ENCODE measurements at regions not wholly inside any gene's neighbourhood (a gene's known extent, or its start where the extent isn't known, plus 50 kb on each side); places are given as distances from the start of the nearest gene placed in this dataset.

- H3K36me3 ChIP-seq (ENCODE audit: control insufficient read depth in 3 of 3, insufficient read depth in 3 of 3, low read length in 3 of 3): no peaks in the 10 kb centered on the region
- H3K9me3 ChIP-seq (ENCODE audit: control insufficient read depth in 3 of 3, low read length in 3 of 3): no peaks in the 10 kb centered on the region
- no peak overlapping the region for H3K9ac ChIP-seq (ENCODE audit: low read depth in 1 of 3, low read length in 3 of 3)
- no peak overlapping the region for H3K4me3 ChIP-seq (ENCODE audit: low read length in 3 of 3)
- no peaks in the 10 kb centered on the region for H3K4me1 ChIP-seq (ENCODE audit: control insufficient read depth in 3 of 3, insufficient read depth in 3 of 3, low read length in 3 of 3)
- H3K27me3 ChIP-seq (ENCODE audit: control insufficient read depth in 3 of 3, insufficient read depth in 3 of 3, low read length in 3 of 3): no peaks in the 10 kb centered on the region
- H3K27ac ChIP-seq (ENCODE audit: low read depth, low read length): no peak overlapping the region
These were observed 127.6 kb upstream of the CCDC68 start for GRCh38 chr18:55086906-55087305.

GRCh38 chr18:55085557-55086285 lies 126.5 kb upstream of the CCDC68 start:
- H3K4me3 ChIP-seq (ENCODE audit: low read length in 3 of 3): no peak overlapping the region
- H3K27me3 ChIP-seq (ENCODE audit: control insufficient read depth in 3 of 3, insufficient read depth in 3 of 3, low read length in 3 of 3): no peaks in the 10 kb centered on the region
- H3K9me3 ChIP-seq (ENCODE audit: control insufficient read depth in 3 of 3, low read length in 3 of 3): no peaks in the 10 kb centered on the region
- H3K36me3 ChIP-seq (ENCODE audit: control insufficient read depth in 3 of 3, insufficient read depth in 3 of 3, low read length in 3 of 3): no peaks in the 10 kb centered on the region
- no peak overlapping the region for H3K9ac ChIP-seq (ENCODE audit: low read depth in 1 of 3, low read length in 3 of 3)
- H3K27ac ChIP-seq (ENCODE audit: low read depth, low read length): no peak overlapping the region
- H3K4me1 ChIP-seq (ENCODE audit: control insufficient read depth in 3 of 3, insufficient read depth in 3 of 3, low read length in 3 of 3): no peaks in the 10 kb centered on the region

DNA sequence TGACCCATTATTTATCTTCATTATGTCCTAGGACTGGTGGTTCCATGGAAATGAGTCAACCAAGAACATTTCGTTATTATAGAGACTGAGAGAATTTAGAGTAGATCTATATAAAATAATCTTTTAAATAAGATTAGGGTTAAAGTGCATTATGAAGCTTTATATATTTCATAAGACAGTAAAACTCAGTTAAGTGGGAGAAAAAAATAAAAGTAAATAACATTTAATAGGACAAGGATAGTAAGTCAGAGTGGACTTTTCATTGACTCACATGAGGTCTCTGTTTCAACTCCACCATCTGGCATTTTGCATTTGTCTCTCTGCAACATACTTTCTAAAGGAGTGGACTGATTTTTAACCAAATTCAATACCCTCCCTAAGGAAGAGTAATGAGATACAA lies 125.3 kb upstream of the CCDC68 start:
- no peak overlapping the region for H3K4me3 ChIP-seq (ENCODE audit: low read length in 3 of 3)
- H3K27me3 ChIP-seq (ENCODE audit: control insufficient read depth in 3 of 3, insufficient read depth in 3 of 3, low read length in 3 of 3): no peaks in the 10 kb centered on the region
- H3K4me1 ChIP-seq (ENCODE audit: control insufficient read depth in 3 of 3, insufficient read depth in 3 of 3, low read length in 3 of 3): no peaks in the 10 kb centered on the region
- no peaks in the 10 kb centered on the region for H3K36me3 ChIP-seq (ENCODE audit: control insufficient read depth in 3 of 3, insufficient read depth in 3 of 3, low read length in 3 of 3)
- peaks cover 0 to 1% (median 0%) of the 10 kb centered on the region in 3 donors for H3K9me3 ChIP-seq (ENCODE audit: control insufficient read depth in 3 of 3, low read length in 3 of 3)
- H3K27ac ChIP-seq (ENCODE audit: low read depth, low read length): no peak overlapping the region
- no peak overlapping the region for H3K9ac ChIP-seq (ENCODE audit: low read depth in 1 of 3, low read length in 3 of 3)

- Histone ChIP-seq H3K9me3 (ENCODE audit: control insufficient read depth in 3 of 3, low read length in 3 of 3) (peaks cover 0 to 3% (median 0%) of the 10 kb centered on the region in 3 donors), H3K27me3 (ENCODE audit: control insufficient read depth in 3 of 3, insufficient read depth in 3 of 3, low read length in 3 of 3) (no peaks in the 10 kb centered on the region), H3K4me1 (ENCODE audit: control insufficient read depth in 3 of 3, insufficient read depth in 3 of 3, low read length in 3 of 3) (no peaks in the 10 kb centered on the region)
These were observed 124.2 kb upstream of the CCDC68 start for GRCh38 chr18:55083461-55083860.

GRCh38 chr18:55079481-55080355 lies 120.5 kb upstream of the CCDC68 start:
- Histone ChIP-seq H3K27me3 (ENCODE audit: control insufficient read depth in 3 of 3, insufficient read depth in 3 of 3, low read length in 3 of 3) (no peaks in the 10 kb centered on the region), H3K36me3 (ENCODE audit: control insufficient read depth in 3 of 3, insufficient read depth in 3 of 3, low read length in 3 of 3) (no peaks in the 10 kb centered on the region), H3K4me3 (ENCODE audit: low read length in 3 of 3) (no peak overlapping the region), H3K27ac (ENCODE audit: low read depth, low read length) (no peak overlapping the region), H3K9ac (ENCODE audit: low read depth in 1 of 3, low read length in 3 of 3) (no peak overlapping the region), H3K4me1 (ENCODE audit: control insufficient read depth in 3 of 3, insufficient read depth in 3 of 3, low read length in 3 of 3) (no peaks in the 10 kb centered on the region), H3K9me3 (ENCODE audit: control insufficient read depth in 3 of 3, low read length in 3 of 3) (peaks cover 0 to 3% (median 0%) of the 10 kb centered on the region in 3 donors)

More at GRCh38 chr18:55083461-55083860, 124.2 kb upstream of the CCDC68 start:
- Histone ChIP-seq H3K27ac (ENCODE audit: low read depth, low read length) (no peak overlapping the region), H3K4me3 (ENCODE audit: low read length in 3 of 3) (no peak overlapping the region), H3K9ac (ENCODE audit: low read depth in 1 of 3, low read length in 3 of 3) (no peak overlapping the region), H3K36me3 (ENCODE audit: control insufficient read depth in 3 of 3, insufficient read depth in 3 of 3, low read length in 3 of 3) (no peaks in the 10 kb centered on the region)

- no peak overlapping the region for H3K9ac ChIP-seq (ENCODE audit: low read depth in 1 of 3, low read length in 3 of 3)
- no peaks in the 10 kb centered on the region for H3K4me1 ChIP-seq (ENCODE audit: control insufficient read depth in 3 of 3, insufficient read depth in 3 of 3, low read length in 3 of 3)
- no peak overlapping the region for H3K27ac ChIP-seq (ENCODE audit: low read depth, low read length)
- peaks cover 0 to 3% (median 0%) of the 10 kb centered on the region in 3 donors for H3K9me3 ChIP-seq (ENCODE audit: control insufficient read depth in 3 of 3, low read length in 3 of 3)
- H3K27me3 ChIP-seq (ENCODE audit: control insufficient read depth in 3 of 3, insufficient read depth in 3 of 3, low read length in 3 of 3): no peaks in the 10 kb centered on the region
- no peak overlapping the region for H3K4me3 ChIP-seq (ENCODE audit: low read length in 3 of 3)
- H3K36me3 ChIP-seq (ENCODE audit: control insufficient read depth in 3 of 3, insufficient read depth in 3 of 3, low read length in 3 of 3): no peaks in the 10 kb centered on the region
These were observed 119.8 kb upstream of the CCDC68 start for GRCh38 chr18:55079067-55079466.

GRCh38 chr18:55078303-55078932 lies 119.2 kb upstream of the CCDC68 start:
- no peak overlapping the region for H3K27ac ChIP-seq (ENCODE audit: low read depth, low read length)
- H3K9me3 ChIP-seq (ENCODE audit: control insufficient read depth in 3 of 3, low read length in 3 of 3): peaks cover 0 to 3% (median 0%) of the 10 kb centered on the region in 3 donors
- H3K27me3 ChIP-seq (ENCODE audit: control insufficient read depth in 3 of 3, insufficient read depth in 3 of 3, low read length in 3 of 3): no peaks in the 10 kb centered on the region
- no peak overlapping the region for H3K4me3 ChIP-seq (ENCODE audit: low read length in 3 of 3)
- no peaks in the 10 kb centered on the region for H3K36me3 ChIP-seq (ENCODE audit: control insufficient read depth in 3 of 3, insufficient read depth in 3 of 3, low read length in 3 of 3)
- no peak overlapping the region for H3K9ac ChIP-seq (ENCODE audit: low read depth in 1 of 3, low read length in 3 of 3)
- no peaks in the 10 kb centered on the region for H3K4me1 ChIP-seq (ENCODE audit: control insufficient read depth in 3 of 3, insufficient read depth in 3 of 3, low read length in 3 of 3)

GRCh38 chr18:55076643-55077218 lies 117.5 kb upstream of the CCDC68 start:
- H3K9ac ChIP-seq (ENCODE audit: low read depth in 1 of 3, low read length in 3 of 3): no peak overlapping the region
- H3K4me1 ChIP-seq (ENCODE audit: control insufficient read depth in 3 of 3, insufficient read depth in 3 of 3, low read length in 3 of 3): no peaks in the 10 kb centered on the region
- H3K4me3 ChIP-seq (ENCODE audit: low read length in 3 of 3): no peak overlapping the region
- H3K9me3 ChIP-seq (ENCODE audit: control insufficient read depth in 3 of 3, low read length in 3 of 3): peaks cover 0 to 3% (median 0%) of the 10 kb centered on the region in 3 donors
- no peaks in the 10 kb centered on the region for H3K27me3 ChIP-seq (ENCODE audit: control insufficient read depth in 3 of 3, insufficient read depth in 3 of 3, low read length in 3 of 3)
- no peaks in the 10 kb centered on the region for H3K36me3 ChIP-seq (ENCODE audit: control insufficient read depth in 3 of 3, insufficient read depth in 3 of 3, low read length in 3 of 3)
- no peak overlapping the region for H3K27ac ChIP-seq (ENCODE audit: low read depth, low read length)

GRCh38 chr18:55073834-55074233 lies 114.6 kb upstream of the CCDC68 start:
- no peaks in the 10 kb centered on the region for H3K9me3 ChIP-seq (ENCODE audit: control insufficient read depth in 3 of 3, low read length in 3 of 3)
- no peak overlapping the region for H3K27ac ChIP-seq (ENCODE audit: low read depth, low read length)
- no peaks in the 10 kb centered on the region for H3K36me3 ChIP-seq (ENCODE audit: control insufficient read depth in 3 of 3, insufficient read depth in 3 of 3, low read length in 3 of 3)
- no peaks in the 10 kb centered on the region for H3K4me1 ChIP-seq (ENCODE audit: control insufficient read depth in 3 of 3, insufficient read depth in 3 of 3, low read length in 3 of 3)
- no peak overlapping the region for H3K9ac ChIP-seq (ENCODE audit: low read depth in 1 of 3, low read length in 3 of 3)
- H3K4me3 ChIP-seq (ENCODE audit: low read length in 3 of 3): no peak overlapping the region
- no peaks in the 10 kb centered on the region for H3K27me3 ChIP-seq (ENCODE audit: control insufficient read depth in 3 of 3, insufficient read depth in 3 of 3, low read length in 3 of 3)
